CD4-positive, alpha-beta T cell treated with Interferon gamma for 1 hour (primary cell): ENCODE measurements at regions not wholly inside any gene's neighbourhood (a gene's known extent, or its start where the extent isn't known, plus 50 kb on each side); places are given as distances from the start of the nearest gene placed in this dataset.
"Not testable (repeated sequence)": the region's sequence is repeated elsewhere in the genome, so short reads cannot be mapped to it uniquely, and the experiment has no call there.

Source experiments
- DNase-seq: peaks from one replicate; pipeline ENCODE4 v3.0.0-alpha.2; 2020

GRCh38 chr10:42351745-42352144, 286.6 kb downstream of the ZNF33B start:
- no peak for DNase-seq

DNA sequence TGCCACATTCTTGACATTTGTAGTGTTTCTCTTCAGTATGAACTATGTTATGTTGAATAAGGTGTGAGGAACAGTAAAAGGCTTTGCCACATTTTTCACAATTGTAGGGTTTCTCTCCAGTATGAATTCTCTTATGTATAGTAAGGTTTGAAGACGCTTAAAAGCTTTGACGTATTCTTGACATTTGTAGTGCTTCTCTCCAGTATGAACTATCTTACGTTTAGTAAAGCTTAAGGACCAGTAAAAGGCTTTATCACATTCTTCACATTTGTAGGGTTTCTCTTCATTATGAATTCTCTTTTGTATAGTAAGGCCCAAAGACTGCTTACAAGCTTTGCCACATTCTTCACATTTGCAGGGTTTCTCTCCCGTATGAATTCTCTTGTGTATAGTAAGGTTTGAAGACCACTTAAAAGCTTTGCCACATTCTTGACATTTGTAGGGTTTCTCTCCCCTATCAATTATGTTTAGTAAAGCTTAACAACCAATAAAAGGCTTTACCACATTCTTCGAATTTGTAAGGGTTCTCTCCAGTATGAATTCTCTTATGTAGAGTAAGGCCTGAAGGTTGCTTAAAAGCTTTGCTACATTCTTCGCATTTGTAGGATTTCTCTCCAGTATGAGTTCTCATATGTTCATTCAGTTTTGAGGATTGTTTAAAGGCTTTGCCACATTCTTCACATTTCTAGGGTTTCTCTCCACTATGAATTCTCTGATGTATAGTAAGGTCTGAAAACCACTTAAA, 301.6 kb downstream of the ZNF33B start:
- DNase-seq = not testable (repeated sequence)

DNA sequence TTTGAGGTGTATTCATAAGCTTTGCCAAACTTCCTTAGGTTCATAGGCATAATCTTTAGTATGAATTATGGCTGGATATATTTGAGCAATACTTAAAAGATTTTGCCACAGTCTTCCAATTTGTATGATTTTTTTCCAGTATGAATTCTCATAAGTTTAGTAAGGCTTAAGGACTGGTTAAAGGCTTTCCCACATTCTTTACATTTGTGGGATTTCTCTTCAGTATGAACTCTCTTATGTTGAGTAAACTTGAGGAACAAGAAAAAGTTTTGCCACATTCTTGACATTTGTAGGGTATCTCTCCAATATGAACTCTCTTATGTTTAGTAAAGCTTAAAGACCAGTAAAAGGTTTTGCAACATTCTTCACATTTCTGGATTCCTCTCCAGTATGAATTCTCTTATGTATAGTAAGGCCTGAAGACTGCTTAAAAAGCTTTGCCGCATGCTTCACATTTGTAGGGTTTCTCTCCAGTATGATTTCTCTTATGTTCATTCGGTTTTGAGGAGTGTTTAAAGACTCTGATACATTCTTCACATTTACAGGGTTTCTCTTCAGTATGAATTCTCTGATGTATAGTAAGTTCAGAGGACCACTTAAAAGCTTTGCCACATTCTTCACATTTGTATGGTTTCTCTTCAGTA, 302.6 kb downstream of the ZNF33B start:
- not testable (repeated sequence) for DNase-seq

DNA sequence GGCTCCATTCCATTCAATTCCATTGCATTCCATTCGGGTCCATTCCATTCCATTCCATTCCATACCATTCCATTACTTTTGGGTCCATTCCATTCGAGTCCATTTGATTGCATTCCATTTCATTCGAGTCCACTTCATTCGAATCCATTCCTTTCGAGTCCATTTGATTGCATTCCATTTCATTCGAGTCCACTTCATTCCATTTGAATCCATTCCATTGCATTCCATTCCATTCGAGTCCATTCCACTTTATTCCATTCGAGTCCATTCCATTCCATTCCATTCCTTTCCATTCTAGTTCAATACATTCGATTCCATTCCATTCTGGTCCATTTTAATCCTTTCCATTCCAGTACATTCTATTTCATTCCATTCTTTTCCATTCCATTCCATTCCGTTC, 334.0 kb downstream of the ZNF33B start:
- DNase-seq = no peak

DNA sequence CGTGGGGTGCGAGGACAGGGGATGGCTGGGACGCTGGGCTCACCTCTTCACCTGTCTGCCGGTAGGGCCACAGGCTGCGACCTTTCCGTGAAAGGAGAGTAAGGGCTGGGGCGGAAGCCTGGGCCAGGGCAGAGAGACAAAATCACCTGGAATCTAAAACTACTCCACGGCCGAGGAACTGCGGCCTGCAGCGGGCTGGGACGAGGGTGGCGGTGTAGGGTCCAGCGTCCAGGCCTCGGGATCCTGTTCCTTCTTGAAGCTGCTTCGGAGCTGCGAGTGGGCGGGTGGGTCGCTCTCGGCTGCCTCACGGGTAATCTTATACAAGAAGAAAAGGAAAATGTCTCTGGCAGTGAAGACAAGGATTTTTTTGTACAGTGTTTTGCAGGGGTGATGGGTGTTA, 356.5 kb downstream of the ZNF33B start:
- not testable (repeated sequence) for DNase-seq

DNA sequence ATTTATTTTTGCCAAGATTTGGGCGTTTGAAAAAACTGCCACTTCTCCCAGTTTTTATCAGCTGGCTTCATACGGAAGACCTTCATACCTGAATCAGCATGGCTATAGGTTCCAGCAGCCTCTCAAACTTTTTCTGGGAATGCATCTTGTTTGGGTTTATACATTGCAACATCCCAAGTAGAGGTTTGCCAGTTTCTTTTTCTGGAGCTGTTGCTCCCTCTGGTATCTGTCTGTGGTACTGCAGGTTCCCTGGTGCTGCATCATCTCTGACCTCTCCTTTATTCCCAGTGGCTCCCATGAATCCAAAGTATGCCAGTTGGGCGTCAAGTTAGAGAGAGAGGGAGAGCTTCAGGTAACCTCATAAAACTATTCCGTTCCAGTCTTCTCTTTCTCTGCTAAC, 368.6 kb downstream of the ZNF33B start:
- not testable (repeated sequence) for DNase-seq

- DNase-seq = not testable (repeated sequence)
These were observed 375.1 kb downstream of the ZNF33B start for GRCh38 chr10:42263259-42263658.

GRCh38 chr10:42243002-42243401, 395.4 kb downstream of the ZNF33B start:
- not testable (repeated sequence) for DNase-seq

GRCh38 chr10:42242135-42242805, 396.1 kb downstream of the ZNF33B start:
- DNase-seq = no peak

DNA sequence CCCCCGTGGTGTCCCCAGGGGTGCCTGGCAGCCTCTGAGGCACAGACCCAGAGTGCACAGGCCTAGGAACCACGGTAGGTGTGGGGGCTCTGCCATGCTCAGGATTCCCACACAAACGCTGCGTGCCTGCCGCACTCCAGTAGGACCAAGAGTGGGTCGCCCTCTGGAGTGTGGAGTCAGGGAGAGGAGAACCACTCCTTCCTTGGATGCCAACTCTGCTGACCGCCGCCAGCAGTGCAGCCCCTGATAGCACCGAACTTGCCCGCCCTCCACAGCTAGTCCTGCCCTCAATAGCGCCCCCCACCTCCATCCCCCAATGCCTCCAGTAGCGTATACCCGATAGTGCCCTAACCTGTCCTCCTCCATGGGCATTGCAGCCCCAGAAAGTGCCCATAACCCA, 402.0 kb downstream of the ZNF33B start:
- DNase-seq = not testable (repeated sequence)

- DNase-seq = not testable (repeated sequence)
These were observed 402.6 kb downstream of the ZNF33B start for GRCh38 chr10:42235736-42236135.

GRCh38 chr10:42235241-42235640, 403.1 kb downstream of the ZNF33B start:
- not testable (repeated sequence) for DNase-seq

DNA sequence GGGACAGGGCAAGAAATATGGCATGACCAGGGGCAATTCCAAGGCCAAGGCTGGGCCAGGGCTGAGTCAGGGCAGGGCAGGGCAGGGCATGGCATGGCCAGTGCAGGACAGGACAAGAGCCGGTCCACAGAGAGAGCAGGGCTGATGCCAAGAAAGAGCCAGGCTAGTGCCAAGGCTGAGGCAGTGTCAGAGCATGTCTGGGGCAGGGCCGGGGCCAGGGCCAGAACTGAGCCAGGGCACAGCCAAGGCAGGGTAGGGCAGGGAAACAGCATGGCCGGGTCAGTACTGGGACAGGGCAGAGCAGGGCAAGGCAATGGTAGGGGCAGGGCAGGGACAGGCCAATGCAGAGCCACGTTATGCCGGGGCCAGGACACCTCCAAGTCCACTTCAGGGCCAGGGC, 403.9 kb downstream of the ZNF33B start:
- DNase-seq = not testable (repeated sequence)

DNA sequence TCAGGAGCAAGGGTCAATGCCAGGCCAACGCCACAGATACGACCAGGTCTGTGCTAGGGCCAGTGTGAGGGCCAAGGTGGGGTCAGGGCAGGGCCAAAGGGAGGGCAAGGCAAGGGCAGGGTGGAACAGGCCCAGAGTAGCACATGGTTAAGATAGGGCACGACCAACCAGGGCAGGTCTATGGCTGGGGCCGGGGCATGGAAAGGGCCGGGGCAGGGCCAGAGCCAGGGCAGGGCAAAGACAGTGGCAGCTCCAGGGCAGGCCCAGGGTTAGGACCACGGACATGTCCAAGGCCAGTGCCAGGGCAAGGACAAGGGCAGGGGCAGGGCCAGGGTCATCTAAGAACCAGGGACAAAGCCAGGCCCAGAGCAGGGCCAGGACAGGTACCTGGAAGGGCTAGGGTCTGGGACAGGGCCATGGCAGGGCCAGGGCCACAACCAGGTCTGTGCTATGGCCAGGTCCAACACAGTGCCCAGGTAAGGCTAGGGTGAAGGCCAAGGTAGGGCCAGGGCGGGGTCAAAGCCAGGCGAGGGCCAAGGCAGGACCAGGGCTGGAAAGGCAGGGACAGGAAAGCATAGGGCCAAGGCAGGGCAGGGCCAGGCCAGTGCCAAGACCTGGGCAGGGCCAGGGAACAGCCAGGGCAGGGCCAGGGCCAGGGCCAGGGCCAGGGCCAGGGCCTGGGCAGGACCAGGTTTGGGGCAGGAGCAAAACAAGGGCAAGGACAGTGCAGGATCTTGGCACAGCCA, 404.7 kb downstream of the ZNF33B start:
- DNase-seq = not testable (repeated sequence)

- not testable (repeated sequence) for DNase-seq
These were observed 405.4 kb downstream of the ZNF33B start for GRCh38 chr10:42232955-42233354.

DNA sequence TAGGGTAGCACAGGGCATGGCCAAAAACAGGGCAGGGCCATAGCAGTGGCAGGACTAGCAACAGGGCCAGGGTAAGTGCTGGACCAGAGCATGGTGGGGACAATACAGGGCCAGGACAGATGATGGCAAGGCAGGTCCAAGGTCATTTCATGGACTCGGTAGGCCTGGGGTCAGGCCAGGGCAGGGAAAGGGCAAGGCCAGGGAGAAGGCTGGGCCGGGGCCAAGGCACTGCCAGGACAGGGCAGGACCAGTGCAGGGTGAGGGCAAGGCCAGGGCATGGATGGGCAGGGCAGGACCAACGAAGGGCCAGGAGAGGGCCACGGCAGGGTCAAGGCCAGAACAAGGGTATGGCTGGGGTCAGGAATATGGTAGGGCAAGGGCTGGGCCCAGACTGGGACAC, 407.6 kb downstream of the ZNF33B start:
- DNase-seq = not testable (repeated sequence)

- not testable (repeated sequence) for DNase-seq
These were observed 408.3 kb downstream of the ZNF33B start for GRCh38 chr10:42230115-42230514.

GRCh38 chr10:42227859-42228258, 410.5 kb downstream of the ZNF33B start:
- not testable (repeated sequence) for DNase-seq

GRCh38 chr10:42193588-42193987, 444.8 kb downstream of the ZNF33B start:
- DNase-seq = not testable (repeated sequence)

- DNase-seq = not testable (repeated sequence)
These were observed 445.9 kb downstream of the ZNF33B start for GRCh38 chr10:42192450-42192849.

GRCh38 chr10:42187501-42188195, 450.7 kb downstream of the ZNF33B start:
- DNase-seq = not testable (repeated sequence)
